C4-2B (cell line): ENCODE measurements at regions not wholly inside any gene's neighbourhood (a gene's known extent, or its start where the extent isn't known, plus 50 kb on each side); places are given as distances from the start of the nearest gene placed in this dataset.

Experiments
- H3K27ac ChIP-seq: fragments of 450-650 bp; 2 replicates; pipeline ENCODE4 v1.5.1; 2017
- ZFX ChIP-seq: fragments of 450-650 bp; IDR thresholded peaks from 2 replicates; pipeline ENCODE4 v1.6.1; 2017
- TF ChIP-seq, protein P1 (sequence below): fragments of 450-650 bp; conservative IDR thresholded peaks from 2 replicates; pipeline ENCODE4 v1.5.1; 2017; ENCODE audit warnings: mild to moderate bottlenecking

- TF ChIP-seq, protein P1, sequence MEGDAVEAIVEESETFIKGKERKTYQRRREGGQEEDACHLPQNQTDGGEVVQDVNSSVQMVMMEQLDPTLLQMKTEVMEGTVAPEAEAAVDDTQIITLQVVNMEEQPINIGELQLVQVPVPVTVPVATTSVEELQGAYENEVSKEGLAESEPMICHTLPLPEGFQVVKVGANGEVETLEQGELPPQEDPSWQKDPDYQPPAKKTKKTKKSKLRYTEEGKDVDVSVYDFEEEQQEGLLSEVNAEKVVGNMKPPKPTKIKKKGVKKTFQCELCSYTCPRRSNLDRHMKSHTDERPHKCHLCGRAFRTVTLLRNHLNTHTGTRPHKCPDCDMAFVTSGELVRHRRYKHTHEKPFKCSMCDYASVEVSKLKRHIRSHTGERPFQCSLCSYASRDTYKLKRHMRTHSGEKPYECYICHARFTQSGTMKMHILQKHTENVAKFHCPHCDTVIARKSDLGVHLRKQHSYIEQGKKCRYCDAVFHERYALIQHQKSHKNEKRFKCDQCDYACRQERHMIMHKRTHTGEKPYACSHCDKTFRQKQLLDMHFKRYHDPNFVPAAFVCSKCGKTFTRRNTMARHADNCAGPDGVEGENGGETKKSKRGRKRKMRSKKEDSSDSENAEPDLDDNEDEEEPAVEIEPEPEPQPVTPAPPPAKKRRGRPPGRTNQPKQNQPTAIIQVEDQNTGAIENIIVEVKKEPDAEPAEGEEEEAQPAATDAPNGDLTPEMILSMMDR = no peak
- TF ChIP-seq ZFX = no peak
- H3K27ac ChIP-seq = no peak overlapping the region
These were observed 318.3 kb downstream of the MEIS1 start for GRCh38 chr2:66753257-66753656.

DNA sequence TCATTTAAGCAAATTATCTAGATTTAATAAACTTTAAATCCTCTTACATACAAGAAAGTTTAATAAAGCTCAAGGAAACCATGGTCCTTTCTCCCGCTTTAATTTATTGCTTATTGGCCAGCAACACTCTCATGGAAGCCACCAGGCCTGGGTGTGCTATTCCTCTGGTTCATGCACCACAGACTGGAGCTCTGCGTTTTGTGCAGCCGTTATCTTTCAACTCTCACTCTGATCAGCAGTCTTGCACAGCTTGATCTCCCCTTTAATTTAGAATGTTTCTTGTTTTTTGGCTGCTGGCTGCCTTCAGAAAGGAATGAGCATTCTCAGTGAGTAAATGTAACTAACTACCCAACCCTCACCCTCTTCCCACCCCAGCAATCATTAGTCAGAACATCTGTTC lies 318.7 kb downstream of the MEIS1 start:
- TF ChIP-seq, protein P1 = no peak
- TF ChIP-seq ZFX = no peak
- no peak overlapping the region for H3K27ac ChIP-seq

GRCh38 chr2:66755974-66756373 lies 321.0 kb downstream of the MEIS1 start:
- no peak overlapping the region for H3K27ac ChIP-seq
- TF ChIP-seq, protein P1 = no peak
- no peak for TF ChIP-seq ZFX

DNA sequence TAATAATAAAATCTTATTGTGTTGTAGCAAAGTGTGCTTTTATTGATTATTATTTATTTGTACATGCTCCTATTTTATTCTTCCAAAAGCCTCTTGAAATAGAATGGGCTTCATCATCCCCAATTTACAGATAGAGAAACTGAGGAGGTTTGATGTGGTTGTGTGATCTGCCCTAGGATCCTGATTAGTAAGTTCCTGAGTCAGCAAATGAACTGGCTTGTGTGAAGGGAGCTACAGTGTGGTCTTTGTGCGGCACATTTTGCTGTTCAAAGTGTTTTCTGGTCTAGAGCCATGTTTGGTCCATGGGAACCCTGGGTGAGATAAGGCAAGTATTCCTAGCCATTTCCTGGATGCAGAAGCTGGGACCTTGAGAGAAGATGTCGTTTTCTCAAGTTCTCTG lies 326.9 kb downstream of the MEIS1 start:
- no peak overlapping the region for H3K27ac ChIP-seq
- TF ChIP-seq, protein P1 = no peak
- no peak for TF ChIP-seq ZFX

GRCh38 chr2:66762761-66763160 lies 327.8 kb downstream of the MEIS1 start:
- TF ChIP-seq, protein P1 = no peak
- no peak for TF ChIP-seq ZFX
- no peak overlapping the region for H3K27ac ChIP-seq

DNA sequence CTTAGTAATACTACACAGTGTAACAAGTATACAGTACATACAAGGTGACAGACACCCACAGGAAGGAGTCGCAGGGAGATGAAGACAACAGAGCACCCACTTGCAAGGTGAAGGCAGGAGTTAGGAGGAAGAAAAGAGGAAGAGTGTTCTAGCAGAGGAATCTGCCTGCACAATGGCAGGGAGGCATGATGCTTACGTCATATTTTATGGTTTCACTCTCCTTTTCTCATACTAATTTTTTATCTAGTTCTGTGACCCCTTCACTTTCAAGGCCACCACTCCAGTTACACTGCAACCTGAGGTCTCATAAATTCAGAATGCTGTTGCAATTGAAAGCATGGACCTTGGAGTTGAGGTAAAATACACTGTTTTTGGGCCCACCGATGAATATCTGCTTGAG lies 331.7 kb downstream of the MEIS1 start:
- TF ChIP-seq ZFX = no peak
- TF ChIP-seq, protein P1 = no peak
- no peak overlapping the region for H3K27ac ChIP-seq

GRCh38 chr2:66771359-66771976 lies 336.5 kb downstream of the MEIS1 start:
- TF ChIP-seq, protein P1 = no peak
- no peak for TF ChIP-seq ZFX
- H3K27ac ChIP-seq = no peak overlapping the region
